ENCODE measurements at regions not wholly inside any gene's neighbourhood (a gene's known extent, or its start where the extent isn't known, plus 50 kb on each side); places are given as distances from the start of the nearest gene placed in this dataset.

- Histone ChIP-seq H3K27me3 (ENCODE audit: control insufficient read depth in 1 of 2, insufficient read depth in 2 of 2, low read length in 2 of 2) (peaks cover 0 to 15% of the 10 kb centered on the region in 2 experiments; a peak in 2 of 5 replicates), H3K4me1 (ENCODE audit: insufficient read depth, low read length) (no peaks in the 10 kb centered on the region), H2AFZ (ENCODE audit: low read length) (no peak overlapping the region), H3K4me2 (ENCODE audit: low read depth, low read length) (no peak overlapping the region), H3K27ac (ENCODE audit: extremely low read length, insufficient read depth, low read length) (no peak overlapping the region), H3K9me3 (ENCODE audit: low read length) (no peaks in the 10 kb centered on the region), H3K79me2 (ENCODE audit: insufficient read depth, low read length) (no peaks in the 10 kb centered on the region), H4K20me1 (ENCODE audit: insufficient read depth, low read length) (no peaks in the 10 kb centered on the region), H3K4me3 (replicated peaks in 1 of 3; ENCODE audit: insufficient read depth in 1 of 3, low read depth in 2 of 3, low read length in 3 of 3) (no peak overlapping the region), H3K9ac (ENCODE audit: insufficient read depth, low read depth, low read length) (no peak overlapping the region), H3K36me3 (replicated peaks in 1 of 2; ENCODE audit: control insufficient read depth in 1 of 2, insufficient read depth in 2 of 2, low read length in 2 of 2) (no peaks in the 10 kb centered on the region)
- ChIA-PET POLR2A (no interaction called here), CTCF (ENCODE audit: low intra/inter-chr PET ratio, low total read pairs) (no interaction called here)
- BruUV-seq (replicated peaks): no TSS peak
- in situ Hi-C loops (cut with HindIII; ENCODE audit: extremely low pct_ligation_motif_present, low pct_unique_long_range_greater_than_20kb) (no loop called here), intact Hi-C loops (cut with micrococcal nuclease; ENCODE audit: unreplicated experiment) (no loop called here)
- no peak for FAIRE-seq
- 0% methylated on average over 1 of the region's 1 CpG for WGBS (ENCODE audit: low lambda C conversion rate)
- TF ChIP-seq SMARCC2 (IDR thresholded peaks at IDR 0.05): no peak
- TF ChIP-seq, protein P1, sequence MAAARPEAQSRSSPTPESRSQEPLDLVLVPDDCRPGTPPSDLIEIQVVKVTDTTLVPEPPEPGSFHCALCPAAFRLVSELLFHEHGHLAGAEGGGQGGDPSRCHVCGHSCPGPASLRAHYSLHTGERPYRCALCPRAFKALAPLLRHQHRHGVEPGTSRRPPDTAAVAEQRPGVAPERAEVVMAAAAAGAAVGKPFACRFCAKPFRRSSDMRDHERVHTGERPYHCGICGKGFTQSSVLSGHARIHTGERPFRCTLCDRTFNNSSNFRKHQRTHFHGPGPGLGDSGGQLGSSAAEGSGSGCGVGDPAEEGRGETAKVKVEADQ (CRISPR knock-in tag; IDR thresholded peaks at IDR 0.05; ENCODE audit: borderline replicate concordance): no peak
- peak; percentile 27; the same call in 1 of the 2 replicates for TF ChIP-seq NFE2L2 (IDR thresholded peaks at IDR 0.05; ENCODE audit: low read length)
- DNase-seq (ENCODE audit: low spot score): no peak
- no peak for ATAC-seq
Observed at GRCh38 chr12:105503619-105504018, 173.1 kb downstream of the C12orf75 start.

DNA sequence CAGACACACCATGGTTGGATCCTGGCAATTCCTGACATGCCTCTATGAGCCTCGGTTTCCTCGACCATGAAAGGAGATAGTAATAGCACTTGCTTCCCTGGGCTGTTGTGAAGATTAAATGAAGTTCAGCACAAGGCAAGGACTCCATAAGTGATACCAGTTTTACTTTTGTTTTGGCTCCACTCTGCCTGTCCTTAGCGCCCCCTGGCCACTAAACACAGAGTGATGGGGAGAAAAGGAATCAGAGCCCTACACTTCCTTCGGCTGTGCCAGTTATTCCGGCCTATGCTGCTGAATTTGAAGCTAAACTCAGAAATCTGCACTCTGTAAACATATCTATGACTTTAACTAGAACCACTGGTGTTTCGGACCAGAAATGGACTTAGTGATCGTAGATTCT lies 173.8 kb downstream of the C12orf75 start:
- ATAC-seq: no peak
- H3K9ac ChIP-seq (ENCODE audit: insufficient read depth, low read depth, low read length): no peak overlapping the region
- in situ Hi-C loops (cut with HindIII; ENCODE audit: extremely low pct_ligation_motif_present, low pct_unique_long_range_greater_than_20kb): no loop called here
- no peaks in the 10 kb centered on the region for H3K9me3 ChIP-seq (ENCODE audit: low read length)
- BruUV-seq (replicated peaks): no TSS peak
- no peak overlapping the region for H3K27ac ChIP-seq (ENCODE audit: extremely low read length, insufficient read depth, low read length)
- intact Hi-C loops (cut with micrococcal nuclease; ENCODE audit: unreplicated experiment): no loop called here
- no peaks in the 10 kb centered on the region for H3K4me1 ChIP-seq (ENCODE audit: insufficient read depth, low read length)
- H3K27me3 ChIP-seq (ENCODE audit: control insufficient read depth in 1 of 2, insufficient read depth in 2 of 2, low read length in 2 of 2): peaks cover 0 to 15% of the 10 kb centered on the region in 2 experiments; a peak in 2 of 5 replicates
- TF ChIP-seq NBN (conservative IDR thresholded peaks at IDR 0.05) (no peak), SKI (IDR thresholded peaks at IDR 0.05; ENCODE audit: partially characterized antibody) (no peak), NFATC3 (CRISPR knock-in tag; IDR thresholded peaks at IDR 0.05) (no peak), RARG (CRISPR knock-in tag; IDR thresholded peaks at IDR 0.05; ENCODE audit: low read depth) (no peak)
- TF ChIP-seq, protein P2, sequence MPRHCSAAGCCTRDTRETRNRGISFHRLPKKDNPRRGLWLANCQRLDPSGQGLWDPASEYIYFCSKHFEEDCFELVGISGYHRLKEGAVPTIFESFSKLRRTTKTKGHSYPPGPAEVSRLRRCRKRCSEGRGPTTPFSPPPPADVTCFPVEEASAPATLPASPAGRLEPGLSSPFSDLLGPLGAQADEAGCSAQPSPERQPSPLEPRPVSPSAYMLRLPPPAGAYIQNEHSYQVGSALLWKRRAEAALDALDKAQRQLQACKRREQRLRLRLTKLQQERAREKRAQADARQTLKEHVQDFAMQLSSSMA (CRISPR knock-in tag; IDR thresholded peaks at IDR 0.05): no peak
- 4% methylated on average over 7 of the region's 7 CpGs for WGBS (ENCODE audit: low lambda C conversion rate)
- no peaks in the 10 kb centered on the region for H3K36me3 ChIP-seq (replicated peaks in 1 of 2; ENCODE audit: control insufficient read depth in 1 of 2, insufficient read depth in 2 of 2, low read length in 2 of 2)
- no peak for DNase-seq (ENCODE audit: low spot score)
- H3K4me2 ChIP-seq (ENCODE audit: low read depth, low read length): no peak overlapping the region
- ChIA-PET POLR2A (no interaction called here), CTCF (ENCODE audit: low intra/inter-chr PET ratio, low total read pairs) (no interaction called here)
- no peak for FAIRE-seq
- H2AFZ ChIP-seq (ENCODE audit: low read length): no peak overlapping the region
- H3K79me2 ChIP-seq (ENCODE audit: insufficient read depth, low read length): no peaks in the 10 kb centered on the region
- no peak overlapping the region for H3K4me3 ChIP-seq (replicated peaks in 1 of 3; ENCODE audit: insufficient read depth in 1 of 3, low read depth in 2 of 3, low read length in 3 of 3)
- no peaks in the 10 kb centered on the region for H4K20me1 ChIP-seq (ENCODE audit: insufficient read depth, low read length)
